IMR-90 (cell line): ENCODE measurements at regions not wholly inside any gene's neighbourhood (a gene's known extent, or its start where the extent isn't known, plus 50 kb on each side); places are given as distances from the start of the nearest gene placed in this dataset.

ENCODE experiments used
- ATAC-seq: fragments of 200-7000 bp; cut with Tn5 transposase; 2 replicates; pipeline ENCODE4 v1.9.1; 2020; ENCODE audit warnings: low read depth, mild to moderate bottlenecking, moderate library complexity
- BruUV-seq: library from RNA; stranded (reverse); fragments of 400-500 nt; replicated peaks from 2 replicates; lab custom pipeline; 2021; lab: Mats Ljungman, UMichigan
- CTCF ChIA-PET: fragments of 300-600 bp; formaldehyde crosslinking; extraction: SDS; loops from one replicate; lab custom pipeline; 2021; ENCODE audit warnings: antibody characterized with exemption; lab: Yijun Ruan, JAX
- POLR2A ChIA-PET: fragments of 300-600 bp; sonication (Branson Sonifier 250); formaldehyde crosslinking; loops from one replicate; lab custom pipeline; 2022; ENCODE audit warnings: antibody characterized with exemption; ENCODE audit not compliant: unreplicated experiment; lab: Charles Lee
- DNase-seq: peaks from one replicate; pipeline ENCODE4 v3.0.0; 2013
- H2AFZ ChIP-seq: replicated peaks from 2 replicates; pipeline ENCODE3; 2013; ENCODE audit warnings: low read length, mild to moderate bottlenecking; ENCODE audit not compliant: poor library complexity
- H2AK5ac ChIP-seq: 2 replicates; pipeline ENCODE4 v1.6.1; 2013; ENCODE audit warnings: low read depth, low read length, inconsistent platforms
- H2AK9ac ChIP-seq: replicated peaks from 2 replicates; pipeline ENCODE3; 2013; ENCODE audit warnings: mild to moderate bottlenecking, low read depth, low read length, moderate library complexity; ENCODE audit not compliant: poor library complexity
- H2BK120ac ChIP-seq: 2 replicates; pipeline ENCODE4 v1.6.1; 2013; ENCODE audit warnings: low read depth, low read length, inconsistent platforms
- H2BK15ac ChIP-seq: 3 replicates; pipeline ENCODE4 v1.6.1; 2013; ENCODE audit warnings: low read depth, low read length, inconsistent platforms
- H2BK20ac ChIP-seq: 2 replicates; pipeline ENCODE4 v1.6.1; 2013; ENCODE audit warnings: low read depth, mild to moderate bottlenecking, inconsistent platforms, low read length, moderate library complexity
- H2BK5ac ChIP-seq: 2 replicates; pipeline ENCODE4 v1.6.1; 2013; ENCODE audit warnings: mild to moderate bottlenecking, low read depth, low read length, inconsistent platforms; ENCODE audit not compliant: poor library complexity, severe bottlenecking
- H3K14ac ChIP-seq: replicated peaks from 2 replicates; pipeline ENCODE4 v1.6.1; 2013; ENCODE audit warnings: low read depth, low read length, inconsistent platforms
- H3K18ac ChIP-seq: 2 replicates; pipeline ENCODE4 v1.6.1; 2013; ENCODE audit warnings: low read depth, low read length, control low read depth
- H3K23ac ChIP-seq: 2 replicates; pipeline ENCODE4 v1.6.1; 2013; ENCODE audit warnings: low read depth, low read length, inconsistent platforms
- H3K27ac ChIP-seq: 2 replicates; pipeline ENCODE4 v1.5.1; 2013; ENCODE audit warnings: mild to moderate bottlenecking, control low read depth, low read length; ENCODE audit not compliant: insufficient read depth
- H3K27me3 ChIP-seq: 2 replicates; pipeline ENCODE4 v1.6.1; 2013; ENCODE audit warnings: low read length; ENCODE audit not compliant: control insufficient read depth, insufficient read depth
- H3K36me3 ChIP-seq: 2 replicates; pipeline ENCODE4 v1.6.1; 2013; ENCODE audit warnings: low read length, mixed read lengths; ENCODE audit not compliant: control insufficient read depth, insufficient read depth
- H3K4ac ChIP-seq: 2 replicates; pipeline ENCODE4 v1.6.1; 2013; ENCODE audit warnings: low read depth, low read length, inconsistent platforms
- H3K4me1 ChIP-seq: 2 replicates; pipeline ENCODE4 v1.6.1; 2013; ENCODE audit warnings: low read length, mixed read lengths; ENCODE audit not compliant: control insufficient read depth, insufficient read depth
- H3K4me2 ChIP-seq: 2 replicates; pipeline ENCODE4 v1.6.1; 2013; ENCODE audit warnings: low read depth, mild to moderate bottlenecking, control low read depth, low read length, moderate library complexity
- H3K4me3 ChIP-seq: 2 replicates; pipeline ENCODE4 v1.5.1; 2013; ENCODE audit warnings: low read depth, mild to moderate bottlenecking, control low read depth, low read length, moderate library complexity; ENCODE audit not compliant: insufficient read depth
- H3K56ac ChIP-seq: 2 replicates; pipeline ENCODE4 v1.6.1; 2013; ENCODE audit warnings: low read length, inconsistent platforms; ENCODE audit not compliant: insufficient read depth; ENCODE audit errors: extremely low read depth
- H3K79me1 ChIP-seq, 2 experiments: 2 replicates each; pipeline ENCODE4 v1.6.1; 2013; ENCODE audit warnings: low read length in 2 of 2, inconsistent platforms in 1 of 2, low read depth in 1 of 2
- H3K9ac ChIP-seq: 2 replicates; pipeline ENCODE4 v1.6.1; 2013; ENCODE audit warnings: low read depth, low read length, control low read depth
- H3K9me1 ChIP-seq: 2 replicates; pipeline ENCODE4 v1.6.1; 2013; ENCODE audit warnings: low read length, inconsistent platforms; ENCODE audit not compliant: insufficient read depth
- H3K9me3 ChIP-seq: 2 replicates; pipeline ENCODE4 v1.6.1; 2013; ENCODE audit warnings: low read length; ENCODE audit not compliant: control insufficient read depth, insufficient read depth
- H4K20me1 ChIP-seq: 2 replicates; pipeline ENCODE4 v1.6.1; 2013; ENCODE audit warnings: low read length, inconsistent platforms; ENCODE audit not compliant: insufficient read depth
- H4K5ac ChIP-seq: 2 replicates; pipeline ENCODE4 v1.6.1; 2013; ENCODE audit warnings: mild to moderate bottlenecking, low read depth, low read length, control low read depth
- H4K8ac ChIP-seq, 2 experiments: 2 replicates each; pipeline ENCODE4 v1.6.1; 2013; ENCODE audit warnings: low read depth in 2 of 2, low read length in 2 of 2, control low read depth in 1 of 2, inconsistent platforms in 1 of 2
- H4K91ac ChIP-seq: 2 replicates; pipeline ENCODE4 v1.6.1; 2013; ENCODE audit warnings: low read depth, low read length, inconsistent platforms; ENCODE audit not compliant: insufficient read depth
- BHLHE40 ChIP-seq: fragments of 150-350 bp; IDR thresholded peaks from 2 replicates; pipeline ENCODE4 v1.6.1; 2016; ENCODE audit warnings: mild to moderate bottlenecking, low read depth, low read length
- CEBPB ChIP-seq: IDR thresholded peaks from 2 replicates; pipeline ENCODE4 v1.6.1; 2012; ENCODE audit warnings: low read depth, low read length, improper control_type of control experiment
- CHD1 ChIP-seq: IDR thresholded peaks from 2 replicates; pipeline ENCODE4 v1.6.1; 2012; ENCODE audit warnings: low read depth, low read length, improper control_type of control experiment
- FOS ChIP-seq: fragments of 150-350 bp; IDR thresholded peaks from 2 replicates; pipeline ENCODE4 v1.6.1; 2016; ENCODE audit warnings: low read depth, low read length
- MAFK ChIP-seq: IDR thresholded peaks from 2 replicates; pipeline ENCODE4 v1.6.1; 2012; ENCODE audit warnings: low read depth, low read length, improper control_type of control experiment
- MAZ ChIP-seq: IDR thresholded peaks from 2 replicates; pipeline ENCODE4 v1.6.1; 2012; ENCODE audit warnings: low read depth, mild to moderate bottlenecking, low read length, improper control_type of control experiment, moderate library complexity, borderline replicate concordance
- MXI1 ChIP-seq: IDR thresholded peaks from 2 replicates; pipeline ENCODE4 v1.6.1; 2012; ENCODE audit warnings: low read depth, mild to moderate bottlenecking, low read length, moderate library complexity, borderline replicate concordance
- NFE2L2 ChIP-seq: fragments of 150-350 bp; IDR thresholded peaks from 2 replicates; pipeline ENCODE4 v1.6.1; 2016; ENCODE audit warnings: low read depth, mild to moderate bottlenecking, low read length
- POLR2A ChIP-seq: IDR thresholded peaks from 2 replicates; pipeline ENCODE4 v1.6.1; 2012; ENCODE audit warnings: mild to moderate bottlenecking, low read depth, low read length
- RAD21 ChIP-seq: IDR thresholded peaks from 2 replicates; pipeline ENCODE4 v1.6.1; 2012; ENCODE audit warnings: low read length, improper control_type of control experiment
- RCOR1 ChIP-seq: IDR thresholded peaks from 2 replicates; pipeline ENCODE4 v1.6.1; 2012; ENCODE audit warnings: mild to moderate bottlenecking, low read length, improper control_type of control experiment; ENCODE audit not compliant: insufficient replicate concordance
- RFX5 ChIP-seq: IDR thresholded peaks from 2 replicates; pipeline ENCODE4 v1.8.0; 2012; ENCODE audit warnings: low read depth, mild to moderate bottlenecking, low read length, moderate library complexity
- SMC3 ChIP-seq: fragments of 150-350 bp; IDR thresholded peaks from 2 replicates; pipeline ENCODE4 v1.6.1; 2016; ENCODE audit warnings: low read depth, mild to moderate bottlenecking, antibody characterized with exemption, low read length, moderate library complexity
- dilution Hi-C: fragments of 300-500 bp; cut with HindIII; formaldehyde crosslinking; loops from one replicate; pipeline ENCODE4 v1.14.3; 2018; ENCODE audit warnings: low sequenced_read_pairs; ENCODE audit not compliant: unreplicated experiment
- in situ Hi-C: fragments of 300-500 bp; cut with MboI; formaldehyde crosslinking; loops from 3 replicates; pipeline ENCODE4 v1.14.3; 2019; ENCODE audit warnings: low sequenced_read_pairs, inconsistent platforms, mixed read lengths
- intact Hi-C: fragments of 100-400 bp; cut with micrococcal nuclease; formaldehyde crosslinking; loops from 2 replicates; pipeline ENCODE4 v1.10.0; 2022
- TF ChIP-seq, protein P1 (sequence below): fragments of 150-350 bp; IDR thresholded peaks from 2 replicates; pipeline ENCODE4 v1.6.1; 2017; ENCODE audit warnings: mild to moderate bottlenecking, antibody characterized with exemption, low read length, low read depth
- TF ChIP-seq, protein P2 (sequence below): conservative IDR thresholded peaks from 2 replicates; pipeline ENCODE4 v1.5.1; 2012; ENCODE audit warnings: mild to moderate bottlenecking, low read depth, low read length, improper control_type of control experiment
- TF ChIP-seq, protein P3 (sequence below): fragments of 150-350 bp; IDR thresholded peaks from 2 replicates; pipeline ENCODE4 v1.6.1; 2016; ENCODE audit warnings: low read depth, mild to moderate bottlenecking, low read length, moderate library complexity, borderline replicate concordance

DNA sequence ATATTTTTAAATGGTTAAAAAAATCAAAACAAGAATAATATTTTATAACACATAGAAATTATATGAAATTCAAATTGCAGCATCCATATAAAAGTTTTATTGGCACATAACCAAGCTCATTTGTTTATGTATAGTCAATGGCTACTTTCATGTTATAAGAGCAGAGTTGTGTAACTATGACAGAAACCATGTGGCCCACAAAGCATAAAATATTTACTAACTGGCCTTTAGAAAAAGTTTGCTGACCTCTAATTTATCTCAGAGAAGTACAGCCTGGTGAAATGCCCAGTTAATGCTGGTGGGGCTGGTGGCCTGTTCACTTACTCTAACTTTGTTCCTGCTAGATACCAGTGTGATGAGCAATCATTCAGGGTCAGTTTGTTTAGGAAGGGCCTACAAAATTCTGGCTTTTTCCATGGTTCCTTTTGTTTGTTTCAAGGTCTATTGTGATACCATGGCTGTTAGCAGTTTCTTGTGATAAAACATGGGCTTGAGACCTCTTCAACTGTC lies 104.6 kb downstream of the PPP1R2C start:
- BruUV-seq, result no TSS peak
- Histone ChIP-seq H3K9me1 (no peaks in the 10 kb centered on the region), H3K18ac (no peak overlapping the region), H2BK15ac (no peak overlapping the region), H3K14ac (no peak overlapping the region), H2BK120ac (no peak overlapping the region), H2AFZ (no peak overlapping the region), H3K4me2 (no peak overlapping the region), H3K4ac (no peak overlapping the region), H3K56ac (no peak overlapping the region), H3K79me1 (no peaks in the 10 kb centered on the region), H3K36me3 (no peaks in the 10 kb centered on the region), H3K27me3 (no peaks in the 10 kb centered on the region), H3K4me3 (no peak overlapping the region), H2BK5ac (no peak overlapping the region), H3K27ac (no peak overlapping the region), H3K4me1 (no peaks in the 10 kb centered on the region), H2AK5ac (no peak overlapping the region), H3K23ac (no peak overlapping the region), H4K8ac (no peak overlapping the region), H3K9ac (no peak overlapping the region), H4K91ac (no peak overlapping the region), H4K5ac (no peak overlapping the region), H2AK9ac (no peak overlapping the region), H2BK20ac (no peak overlapping the region), H4K20me1 (no peaks in the 10 kb centered on the region), H3K9me3 (no peaks in the 10 kb centered on the region)
- TF ChIP-seq, protein P1, sequence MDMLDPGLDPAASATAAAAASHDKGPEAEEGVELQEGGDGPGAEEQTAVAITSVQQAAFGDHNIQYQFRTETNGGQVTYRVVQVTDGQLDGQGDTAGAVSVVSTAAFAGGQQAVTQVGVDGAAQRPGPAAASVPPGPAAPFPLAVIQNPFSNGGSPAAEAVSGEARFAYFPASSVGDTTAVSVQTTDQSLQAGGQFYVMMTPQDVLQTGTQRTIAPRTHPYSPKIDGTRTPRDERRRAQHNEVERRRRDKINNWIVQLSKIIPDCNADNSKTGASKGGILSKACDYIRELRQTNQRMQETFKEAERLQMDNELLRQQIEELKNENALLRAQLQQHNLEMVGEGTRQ, result no peak
- TF ChIP-seq CEBPB (no peak), POLR2A (no peak), FOS (no peak), BHLHE40 (no peak), MXI1 (no peak), RFX5 (no peak), CHD1 (no peak), RAD21 (no peak), MAZ (no peak), RCOR1 (no peak), SMC3 (no peak), NFE2L2 (no peak), MAFK (no peak)
- TF ChIP-seq, protein P2, sequence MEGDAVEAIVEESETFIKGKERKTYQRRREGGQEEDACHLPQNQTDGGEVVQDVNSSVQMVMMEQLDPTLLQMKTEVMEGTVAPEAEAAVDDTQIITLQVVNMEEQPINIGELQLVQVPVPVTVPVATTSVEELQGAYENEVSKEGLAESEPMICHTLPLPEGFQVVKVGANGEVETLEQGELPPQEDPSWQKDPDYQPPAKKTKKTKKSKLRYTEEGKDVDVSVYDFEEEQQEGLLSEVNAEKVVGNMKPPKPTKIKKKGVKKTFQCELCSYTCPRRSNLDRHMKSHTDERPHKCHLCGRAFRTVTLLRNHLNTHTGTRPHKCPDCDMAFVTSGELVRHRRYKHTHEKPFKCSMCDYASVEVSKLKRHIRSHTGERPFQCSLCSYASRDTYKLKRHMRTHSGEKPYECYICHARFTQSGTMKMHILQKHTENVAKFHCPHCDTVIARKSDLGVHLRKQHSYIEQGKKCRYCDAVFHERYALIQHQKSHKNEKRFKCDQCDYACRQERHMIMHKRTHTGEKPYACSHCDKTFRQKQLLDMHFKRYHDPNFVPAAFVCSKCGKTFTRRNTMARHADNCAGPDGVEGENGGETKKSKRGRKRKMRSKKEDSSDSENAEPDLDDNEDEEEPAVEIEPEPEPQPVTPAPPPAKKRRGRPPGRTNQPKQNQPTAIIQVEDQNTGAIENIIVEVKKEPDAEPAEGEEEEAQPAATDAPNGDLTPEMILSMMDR, result no peak
- TF ChIP-seq, protein P3, sequence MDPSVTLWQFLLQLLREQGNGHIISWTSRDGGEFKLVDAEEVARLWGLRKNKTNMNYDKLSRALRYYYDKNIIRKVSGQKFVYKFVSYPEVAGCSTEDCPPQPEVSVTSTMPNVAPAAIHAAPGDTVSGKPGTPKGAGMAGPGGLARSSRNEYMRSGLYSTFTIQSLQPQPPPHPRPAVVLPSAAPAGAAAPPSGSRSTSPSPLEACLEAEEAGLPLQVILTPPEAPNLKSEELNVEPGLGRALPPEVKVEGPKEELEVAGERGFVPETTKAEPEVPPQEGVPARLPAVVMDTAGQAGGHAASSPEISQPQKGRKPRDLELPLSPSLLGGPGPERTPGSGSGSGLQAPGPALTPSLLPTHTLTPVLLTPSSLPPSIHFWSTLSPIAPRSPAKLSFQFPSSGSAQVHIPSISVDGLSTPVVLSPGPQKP, result no peak
- DNase-seq (no peak), ATAC-seq (no peak)
- ChIA-PET POLR2A (no interaction called here), CTCF (no interaction called here)
- intact Hi-C loops (no loop called here), in situ Hi-C loops (no loop called here), dilution Hi-C loops (no loop called here)
